ENCODE measurements at regions not wholly inside any gene's neighbourhood (a gene's known extent, or its start where the extent isn't known, plus 50 kb on each side); places are given as distances from the start of the nearest gene placed in this dataset.
"Not testable (repeated sequence)": the region's sequence is repeated elsewhere in the genome, so short reads cannot be mapped to it uniquely, and the experiment has no call there.

DNA sequence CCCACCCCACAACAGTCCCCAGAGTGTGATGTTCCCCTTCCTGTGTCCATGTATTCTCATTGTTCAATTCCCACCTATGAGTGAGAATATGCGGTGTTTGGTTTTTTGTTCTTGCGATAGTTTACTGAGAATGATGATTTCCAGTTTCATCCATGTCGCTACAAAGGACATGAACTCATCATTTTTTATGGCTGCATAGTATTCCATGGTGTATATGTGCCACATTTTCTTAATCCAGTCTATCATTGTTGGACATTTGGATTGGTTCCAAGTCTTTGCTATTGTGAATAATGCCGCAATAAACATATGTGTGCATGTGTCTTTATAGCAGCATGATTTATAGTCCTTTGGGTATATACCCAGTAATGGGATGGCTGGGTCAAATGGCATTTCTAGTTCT, 156.9 kb downstream of the RHOU start:
- H3K27me3 Mint-ChIP-seq (ENCODE audit: low read depth), result peaks cover 14% of the 10 kb centered on the region
- H3K4me3 Mint-ChIP-seq; H3K4me1 Mint-ChIP-seq (ENCODE audit: low read depth); H3K27ac Mint-ChIP-seq; H3K36me3 Mint-ChIP-seq (ENCODE audit: low read depth); DNase-seq (ENCODE audit: low spot score); H3K9me3 Mint-ChIP-seq: not testable (repeated sequence)

DNA sequence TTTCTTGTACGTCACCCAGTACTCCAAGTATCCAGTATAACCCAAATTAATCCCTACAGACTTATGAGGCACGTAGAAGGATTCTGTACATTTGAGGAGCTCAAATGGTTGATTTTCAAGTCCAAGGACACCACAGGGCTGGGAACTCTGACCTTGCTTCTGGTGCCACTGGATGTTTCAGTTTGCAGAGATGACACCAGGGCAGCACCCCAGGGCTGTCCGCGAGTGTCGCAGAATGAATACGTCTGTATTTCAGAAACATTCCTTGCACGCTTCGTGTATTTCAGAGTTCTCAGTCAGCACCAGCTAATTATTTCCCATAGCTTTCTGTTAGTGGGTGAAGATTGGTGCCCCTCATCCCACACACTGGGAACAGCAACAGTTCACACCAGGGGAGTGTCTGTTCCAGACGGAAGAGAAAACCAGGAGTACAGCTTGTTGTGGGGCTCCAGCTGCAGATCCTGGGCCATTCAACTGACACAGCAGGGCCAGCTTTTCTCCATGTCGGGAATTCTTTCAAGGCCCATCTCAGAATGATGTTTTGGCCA, 159.2 kb downstream of the RHOU start:
- no peaks in the 10 kb centered on the region for H3K9me3 Mint-ChIP-seq
- no peak for DNase-seq (ENCODE audit: low spot score)
- peaks cover 14% of the 10 kb centered on the region for H3K27me3 Mint-ChIP-seq (ENCODE audit: low read depth)
- peaks cover 6% of the 10 kb centered on the region for H3K4me1 Mint-ChIP-seq (ENCODE audit: low read depth)
- no peaks in the 10 kb centered on the region for H3K36me3 Mint-ChIP-seq (ENCODE audit: low read depth)
- H3K27ac Mint-ChIP-seq, result no peak overlapping the region
- no peak overlapping the region for H3K4me3 Mint-ChIP-seq

DNA sequence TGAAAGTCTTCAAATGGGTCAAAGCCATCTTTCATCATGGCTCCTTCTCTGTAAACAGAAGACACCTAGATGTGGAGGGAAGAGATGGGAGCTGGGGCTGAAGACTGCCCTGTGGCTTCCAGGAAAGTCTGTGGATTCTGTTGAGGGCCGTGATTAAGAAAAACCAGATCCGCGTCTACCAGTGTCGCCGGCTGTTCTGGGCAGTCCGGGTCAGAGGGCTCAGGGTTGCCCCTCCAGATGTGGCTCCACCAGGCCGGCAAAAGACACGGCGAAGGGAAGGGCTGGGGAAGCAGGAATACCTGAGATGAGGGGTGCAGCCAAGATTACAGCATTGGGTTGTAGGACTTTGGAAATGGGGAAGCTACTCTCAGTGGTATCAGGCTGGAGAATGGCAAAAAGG, 162.6 kb downstream of the RHOU start:
- no peaks in the 10 kb centered on the region for H3K4me1 Mint-ChIP-seq (ENCODE audit: low read depth)
- H3K36me3 Mint-ChIP-seq (ENCODE audit: low read depth), result no peaks in the 10 kb centered on the region
- DNase-seq (ENCODE audit: low spot score), result no peak
- no peaks in the 10 kb centered on the region for H3K9me3 Mint-ChIP-seq
- H3K27ac Mint-ChIP-seq, result no peak overlapping the region
- H3K4me3 Mint-ChIP-seq, result no peak overlapping the region
- peaks cover 4% of the 10 kb centered on the region for H3K27me3 Mint-ChIP-seq (ENCODE audit: low read depth)

DNA sequence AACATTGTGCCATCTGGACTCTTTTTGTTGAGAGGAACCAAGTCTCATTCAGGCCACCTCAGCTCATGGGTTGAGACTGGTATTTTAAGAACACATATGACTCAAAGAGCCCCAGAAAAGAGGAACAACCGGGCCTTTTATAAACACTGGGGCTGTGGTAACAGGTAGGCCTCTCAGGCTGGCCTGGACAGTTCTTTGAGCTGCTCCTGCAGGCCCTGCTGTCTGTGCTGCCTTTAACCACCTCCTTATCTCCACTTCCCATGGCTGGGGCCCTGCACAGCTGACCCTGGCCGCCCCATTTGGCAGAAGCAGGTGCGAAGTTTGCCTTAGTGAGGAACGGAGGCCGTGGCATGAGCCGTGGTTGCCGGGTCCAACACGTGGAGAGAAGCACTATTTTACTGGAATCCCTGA, 163.3 kb downstream of the RHOU start:
- no peaks in the 10 kb centered on the region for H3K9me3 Mint-ChIP-seq
- H3K4me3 Mint-ChIP-seq, result no peak overlapping the region

DNA sequence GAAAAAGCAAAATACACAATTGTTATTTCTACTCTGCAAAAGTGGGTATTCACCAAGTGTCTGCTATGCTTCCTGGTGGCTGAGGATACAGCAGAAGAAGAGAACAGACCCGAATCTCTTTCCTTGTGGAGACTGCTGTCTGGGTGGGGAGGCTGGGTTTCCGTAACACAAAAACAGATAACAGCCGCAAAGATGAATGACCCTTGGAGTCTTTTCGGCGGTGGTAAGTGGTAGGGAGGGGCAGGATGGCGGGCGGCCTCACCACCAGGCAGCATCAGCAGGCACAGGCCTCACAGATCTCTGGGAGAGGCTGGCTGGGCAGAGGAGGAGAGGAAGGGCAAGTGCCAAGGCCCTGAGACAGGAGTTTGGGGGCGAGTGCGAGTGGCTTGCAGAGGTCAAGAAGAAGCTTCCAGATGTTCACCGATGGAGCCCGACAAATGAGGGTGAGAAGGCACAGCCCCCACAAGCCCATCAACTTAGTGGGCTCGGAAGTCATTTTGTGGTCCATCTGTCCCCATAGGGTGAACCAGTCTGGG, 164.2 kb downstream of the RHOU start:
- H3K27ac Mint-ChIP-seq, result no peak overlapping the region
- no peak for DNase-seq (ENCODE audit: low spot score)
- no peaks in the 10 kb centered on the region for H3K36me3 Mint-ChIP-seq (ENCODE audit: low read depth)
- no peaks in the 10 kb centered on the region for H3K9me3 Mint-ChIP-seq
- H3K4me3 Mint-ChIP-seq, result no peak overlapping the region
- H3K4me1 Mint-ChIP-seq (ENCODE audit: low read depth), result no peaks in the 10 kb centered on the region
- H3K27me3 Mint-ChIP-seq (ENCODE audit: low read depth), result peaks cover 4% of the 10 kb centered on the region

More for the DNA sequence above, 163.3 kb downstream of the RHOU start:
- Mint-ChIP-seq H3K36me3 (ENCODE audit: low read depth) (no peaks in the 10 kb centered on the region), H3K27me3 (ENCODE audit: low read depth) (peaks cover 4% of the 10 kb centered on the region), H3K4me1 (ENCODE audit: low read depth) (no peaks in the 10 kb centered on the region), H3K27ac (no peak overlapping the region)
- no peak for DNase-seq (ENCODE audit: low spot score)

DNA sequence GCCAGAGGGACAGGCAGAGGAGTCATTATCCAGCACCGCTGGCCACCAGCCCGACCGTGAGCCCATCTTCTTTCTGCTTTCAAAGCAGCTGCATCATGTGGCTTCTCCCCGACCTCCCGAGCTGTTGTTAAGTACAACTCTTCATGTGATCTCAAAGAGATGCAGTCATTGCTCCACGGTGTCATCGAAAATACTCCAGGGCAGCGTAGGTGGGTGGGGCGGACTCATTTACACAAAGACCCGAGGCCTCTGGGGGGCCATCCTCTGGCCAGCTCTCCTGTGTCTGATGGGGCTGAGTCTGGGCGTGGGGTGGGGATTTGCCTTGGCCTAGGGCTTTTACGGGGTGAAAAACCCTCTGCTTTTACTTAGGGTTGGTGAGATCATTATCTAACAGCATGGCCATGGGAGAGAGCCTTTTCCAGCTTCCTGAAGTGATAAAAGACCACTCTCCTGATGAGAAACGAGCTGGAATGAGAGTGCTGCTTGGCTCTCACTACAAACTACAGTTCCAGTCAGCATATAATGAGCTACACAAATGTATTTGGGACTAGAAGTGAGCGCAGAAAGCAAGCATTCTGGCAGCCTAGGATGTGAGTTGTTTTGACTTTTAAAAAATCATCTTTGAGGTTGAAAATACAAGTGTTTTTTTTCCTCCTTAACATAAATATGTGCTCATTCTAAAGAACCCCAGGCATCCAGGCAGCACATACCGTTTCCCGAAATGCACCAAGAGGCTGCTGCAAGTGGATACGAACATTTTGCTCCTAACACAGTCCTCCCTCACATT, 165.0 kb downstream of the RHOU start:
- Mint-ChIP-seq H3K27me3 (ENCODE audit: low read depth) (peaks cover 8% of the 10 kb centered on the region), H3K4me3 (no peak overlapping the region), H3K36me3 (ENCODE audit: low read depth) (no peaks in the 10 kb centered on the region), H3K4me1 (ENCODE audit: low read depth) (no peaks in the 10 kb centered on the region), H3K9me3 (no peaks in the 10 kb centered on the region), H3K27ac (no peak overlapping the region)
- DNase-seq (ENCODE audit: low spot score), result no peak

DNA sequence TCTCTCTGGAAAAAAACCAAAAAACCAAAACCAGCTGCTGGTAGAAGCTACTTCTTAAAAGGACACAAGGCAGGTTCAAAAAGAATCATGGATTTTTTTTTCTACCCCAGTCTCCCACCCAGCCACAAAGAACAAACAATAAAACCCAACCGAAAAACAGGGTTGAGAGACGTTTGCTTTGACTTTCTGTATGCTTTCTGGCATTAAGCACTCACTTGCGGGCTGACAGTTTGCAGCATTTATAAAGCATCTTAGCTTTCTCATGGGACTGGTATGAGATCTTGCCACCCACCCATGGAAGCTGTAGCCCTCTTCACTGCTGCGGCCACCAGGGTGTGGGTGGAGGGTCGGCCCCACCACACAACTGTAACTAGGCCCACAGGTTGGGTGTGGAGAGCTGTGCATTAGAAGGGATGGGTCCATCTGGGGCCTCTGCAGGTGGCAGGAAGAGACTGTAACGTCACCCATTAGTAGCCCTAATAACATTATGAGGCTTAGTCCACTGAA, 165.7 kb downstream of the RHOU start:
- peaks cover 9% of the 10 kb centered on the region for H3K27me3 Mint-ChIP-seq (ENCODE audit: low read depth)
- no peaks in the 10 kb centered on the region for H3K36me3 Mint-ChIP-seq (ENCODE audit: low read depth)
- H3K27ac Mint-ChIP-seq, result no peak overlapping the region
- no peak overlapping the region for H3K4me3 Mint-ChIP-seq
- no peaks in the 10 kb centered on the region for H3K9me3 Mint-ChIP-seq
- no peak for DNase-seq (ENCODE audit: low spot score)
- no peaks in the 10 kb centered on the region for H3K4me1 Mint-ChIP-seq (ENCODE audit: low read depth)

DNA sequence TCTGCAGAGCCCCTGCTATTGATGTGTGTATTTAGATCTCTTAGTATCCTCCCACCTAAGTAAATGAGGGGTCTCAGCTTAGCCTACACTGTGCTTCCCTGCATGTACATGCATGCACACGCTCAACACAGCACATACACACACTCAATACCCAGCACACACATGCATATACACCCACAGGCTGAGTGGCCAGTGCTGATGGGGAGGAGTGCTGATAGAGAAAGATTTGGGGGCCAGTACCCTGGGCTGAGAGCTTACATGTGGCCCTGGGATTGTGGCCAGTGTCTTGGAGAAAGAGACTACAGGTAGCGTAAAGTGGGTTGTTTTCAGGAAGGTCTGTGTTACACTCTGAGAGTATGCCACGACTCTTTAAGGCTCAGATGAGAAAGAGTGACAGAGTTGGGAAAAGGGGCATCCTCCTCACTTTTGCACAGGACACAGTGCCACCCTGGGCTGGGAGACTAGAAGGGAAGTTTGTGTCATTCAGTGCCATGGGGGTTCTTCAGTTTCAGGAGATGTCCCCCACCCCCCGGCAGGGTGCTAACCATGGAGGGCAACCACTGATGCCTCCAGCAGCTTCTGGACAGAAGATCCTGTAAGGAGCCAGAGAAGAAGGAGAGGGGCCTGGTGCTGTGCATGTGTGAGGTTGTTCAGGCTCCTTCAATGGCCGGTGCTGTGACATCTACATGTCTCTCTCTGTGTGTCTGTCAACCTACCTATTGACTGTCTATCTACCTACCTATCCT, 166.8 kb downstream of the RHOU start:
- Mint-ChIP-seq H3K27me3 (ENCODE audit: low read depth) (peaks cover 17% of the 10 kb centered on the region), H3K4me3 (no peak overlapping the region), H3K27ac (no peak overlapping the region), H3K36me3 (ENCODE audit: low read depth) (no peaks in the 10 kb centered on the region), H3K9me3 (no peaks in the 10 kb centered on the region), H3K4me1 (ENCODE audit: low read depth) (no peaks in the 10 kb centered on the region)
- DNase-seq (ENCODE audit: low spot score), result no peak

DNA sequence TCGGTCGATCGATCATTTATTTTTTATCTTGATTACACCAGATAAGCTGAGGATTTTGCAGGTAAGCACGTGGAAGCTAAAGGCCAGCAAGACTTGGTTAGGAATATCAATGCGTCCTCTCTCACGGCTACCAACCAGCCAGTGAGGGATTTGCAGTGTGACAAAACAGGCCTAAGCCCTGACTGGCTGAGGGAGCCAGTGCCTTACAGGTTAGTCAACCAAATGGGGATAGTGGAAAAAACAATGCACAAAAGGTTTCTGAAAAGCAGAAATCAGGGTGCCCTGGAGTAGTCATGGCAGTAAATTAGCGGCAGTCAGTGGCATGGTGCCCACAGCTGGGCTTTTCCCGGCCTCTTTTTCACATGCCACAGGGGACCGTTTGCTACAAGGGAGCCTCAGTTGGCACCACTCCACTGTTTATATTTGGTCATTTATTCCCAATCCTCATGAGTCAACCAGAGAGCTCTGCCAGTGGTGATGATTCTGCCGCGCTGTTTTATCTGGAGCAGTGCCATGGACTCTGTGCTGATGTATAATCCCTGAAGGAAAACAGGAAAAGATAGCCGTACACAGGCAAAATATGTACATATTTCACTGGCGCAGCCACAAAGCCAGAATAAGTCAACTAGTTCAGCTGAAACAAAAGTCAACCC, 167.6 kb downstream of the RHOU start:
- Mint-ChIP-seq H3K27me3 (ENCODE audit: low read depth) (peaks cover 17% of the 10 kb centered on the region), H3K36me3 (ENCODE audit: low read depth) (no peaks in the 10 kb centered on the region), H3K4me3 (no peak overlapping the region), H3K27ac (no peak overlapping the region), H3K9me3 (no peaks in the 10 kb centered on the region), H3K4me1 (ENCODE audit: low read depth) (no peaks in the 10 kb centered on the region)
- DNase-seq (ENCODE audit: low spot score), result no peak

DNA sequence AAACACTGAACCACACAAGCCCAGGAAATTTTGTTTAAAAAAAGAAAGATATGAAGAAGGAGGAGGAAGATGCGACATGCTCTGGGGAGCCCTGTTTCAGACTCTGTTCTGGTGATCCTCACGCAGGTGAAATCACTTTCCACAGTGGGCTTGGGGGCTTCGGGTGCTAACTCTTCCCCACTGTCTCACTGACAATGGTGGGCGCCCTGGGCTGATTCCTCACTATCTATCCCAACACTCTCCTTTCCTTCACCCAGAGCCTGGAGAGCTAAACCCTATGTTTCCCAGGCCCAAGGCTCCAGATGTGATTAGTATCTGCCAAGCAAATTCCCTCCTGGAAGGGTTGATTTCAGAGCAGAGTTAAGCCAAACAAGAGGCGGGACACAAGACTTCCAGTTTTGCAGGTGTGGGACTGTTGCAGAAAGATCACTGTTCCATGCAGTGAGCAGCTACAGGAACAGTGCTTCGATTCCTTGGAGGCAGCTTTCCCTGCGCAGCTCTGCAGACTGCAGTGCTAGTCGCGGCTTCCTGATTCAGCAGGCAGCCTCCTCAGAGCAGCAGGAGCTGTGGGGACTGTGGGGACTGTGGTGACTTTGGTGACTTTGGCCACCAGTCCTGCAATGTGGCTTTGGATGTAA, 168.3 kb downstream of the RHOU start:
- Mint-ChIP-seq H3K36me3 (ENCODE audit: low read depth) (no peaks in the 10 kb centered on the region), H3K27me3 (ENCODE audit: low read depth) (peaks cover 17% of the 10 kb centered on the region), H3K4me3 (no peak overlapping the region), H3K4me1 (ENCODE audit: low read depth) (no peaks in the 10 kb centered on the region), H3K27ac (no peak overlapping the region), H3K9me3 (no peaks in the 10 kb centered on the region)
- DNase-seq (ENCODE audit: low spot score), result no peak

DNA sequence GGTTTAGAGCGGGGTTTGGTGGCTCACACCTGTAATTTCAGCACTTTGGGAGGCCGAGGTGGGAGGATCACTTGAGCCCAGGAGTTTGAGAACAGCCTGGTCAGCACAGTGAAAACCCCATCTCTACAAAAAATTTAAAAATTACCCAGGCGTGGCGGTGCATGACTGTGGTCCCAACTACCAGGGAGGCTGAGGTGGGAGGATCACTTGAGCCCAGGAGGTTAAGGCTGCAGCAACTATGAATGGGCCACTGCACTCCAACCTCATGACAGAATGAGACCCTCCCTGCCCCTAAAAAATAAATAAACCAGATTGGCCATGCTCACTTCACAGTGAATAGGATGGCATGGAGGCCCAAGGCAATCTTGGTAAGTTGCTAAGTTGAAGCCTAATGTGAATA, 168.9 kb downstream of the RHOU start:
- Mint-ChIP-seq H3K4me1 (ENCODE audit: low read depth) (no peaks in the 10 kb centered on the region), H3K4me3 (no peak overlapping the region), H3K27me3 (ENCODE audit: low read depth) (peaks cover 17% of the 10 kb centered on the region), H3K9me3 (no peaks in the 10 kb centered on the region), H3K36me3 (ENCODE audit: low read depth) (no peaks in the 10 kb centered on the region), H3K27ac (no peak overlapping the region)
- no peak for DNase-seq (ENCODE audit: low spot score)

DNA sequence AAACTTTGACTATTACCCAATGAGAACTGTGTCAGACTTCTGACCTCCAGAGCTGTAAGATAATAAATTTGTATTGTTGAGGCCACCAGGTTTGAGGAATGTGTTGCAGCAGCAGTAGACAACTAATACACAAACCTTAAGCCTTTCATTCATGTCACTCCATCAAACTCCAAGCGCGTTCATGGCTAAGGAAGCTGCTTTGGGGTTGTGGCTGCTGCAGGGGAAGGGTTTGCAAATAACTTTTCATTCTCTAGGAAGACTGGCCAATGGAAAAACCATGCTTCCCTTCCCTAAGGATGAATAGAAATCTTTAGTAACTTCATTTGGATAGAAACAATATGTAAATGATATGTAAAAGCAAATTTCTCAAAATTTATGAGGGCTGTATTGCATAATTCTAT, 170.4 kb downstream of the RHOU start:
- DNase-seq (ENCODE audit: low spot score), result no peak
- Mint-ChIP-seq H3K27me3 (ENCODE audit: low read depth) (peaks cover 15% of the 10 kb centered on the region), H3K9me3 (no peaks in the 10 kb centered on the region), H3K4me3 (no peak overlapping the region), H3K27ac (no peak overlapping the region), H3K36me3 (ENCODE audit: low read depth) (no peaks in the 10 kb centered on the region), H3K4me1 (ENCODE audit: low read depth) (no peaks in the 10 kb centered on the region)

DNA sequence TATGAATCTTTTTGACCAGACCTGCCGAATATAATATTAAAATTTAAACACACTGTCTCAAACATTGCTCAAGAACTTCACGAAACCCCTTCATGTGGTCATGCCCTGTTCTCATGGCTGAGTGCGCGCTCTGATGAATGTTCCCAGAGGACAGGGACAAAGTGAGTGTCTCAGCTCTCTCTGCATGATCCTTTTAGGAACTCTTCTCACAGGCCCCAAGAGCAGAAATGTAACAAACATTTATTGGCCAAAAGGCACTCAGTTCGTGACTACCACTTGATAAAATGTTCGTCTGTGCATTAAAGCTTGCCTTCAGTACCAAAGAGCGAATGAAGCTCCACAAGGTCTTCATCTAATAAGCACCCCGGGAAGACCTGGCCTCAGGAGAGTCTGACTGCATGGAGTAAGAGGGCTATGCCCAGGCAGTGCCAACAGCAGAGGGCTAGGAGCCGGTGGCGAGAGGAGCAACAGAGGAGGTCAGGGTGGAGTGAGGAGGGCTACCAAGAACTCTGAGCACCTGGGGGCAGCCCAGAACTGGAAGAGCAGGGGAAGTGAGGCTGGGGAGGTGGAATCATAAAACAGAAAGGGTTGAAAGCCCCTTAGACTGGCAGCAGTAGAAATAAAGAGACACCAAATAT, 171.1 kb downstream of the RHOU start:
- Mint-ChIP-seq H3K36me3 (ENCODE audit: low read depth) (no peaks in the 10 kb centered on the region), H3K4me1 (ENCODE audit: low read depth) (no peaks in the 10 kb centered on the region), H3K9me3 (no peaks in the 10 kb centered on the region), H3K4me3 (no peak overlapping the region), H3K27ac (no peak overlapping the region), H3K27me3 (ENCODE audit: low read depth) (peaks cover 15% of the 10 kb centered on the region)
- DNase-seq (ENCODE audit: low spot score), result no peak
